ENCODE measurements at regions not wholly inside any gene's neighbourhood (a gene's known extent, or its start where the extent isn't known, plus 50 kb on each side); places are given as distances from the start of the nearest gene placed in this dataset.
"Not testable (repeated sequence)": the region's sequence is repeated elsewhere in the genome, so short reads cannot be mapped to it uniquely, and the experiment has no call there.

DNA sequence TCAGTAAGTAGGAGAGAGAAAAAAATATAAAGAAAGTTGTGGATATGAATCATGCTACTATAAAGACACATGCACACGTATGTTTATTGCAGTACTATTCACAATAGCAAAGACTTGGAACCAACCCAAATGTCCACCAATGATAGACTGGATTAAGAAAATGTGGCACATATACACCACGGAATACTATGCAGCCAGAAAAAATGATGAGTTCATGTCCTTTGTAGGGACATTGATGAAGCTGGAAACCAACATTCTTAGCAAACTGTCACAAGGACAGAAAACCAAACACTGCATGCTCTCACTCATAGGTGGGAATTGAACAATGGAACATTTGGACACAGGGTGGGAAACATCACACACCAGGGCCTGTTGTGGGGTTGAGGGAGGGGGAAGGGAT lies 200.3 kb upstream of the IVNS1ABP start:
- DNase-seq (ENCODE audit: low read depth in 3 of 3, low spot score in 2 of 3) = not testable (repeated sequence)

GRCh38 chr1:185515696-185516095 lies 198.7 kb upstream of the IVNS1ABP start:
- DNase-seq (ENCODE audit: low read depth in 3 of 3, low spot score in 2 of 3) = no peak

- DNase-seq (ENCODE audit: low read depth in 3 of 3, low spot score in 2 of 3) = no peak
These were observed 197.3 kb upstream of the IVNS1ABP start for GRCh38 chr1:185514311-185514710.

DNA sequence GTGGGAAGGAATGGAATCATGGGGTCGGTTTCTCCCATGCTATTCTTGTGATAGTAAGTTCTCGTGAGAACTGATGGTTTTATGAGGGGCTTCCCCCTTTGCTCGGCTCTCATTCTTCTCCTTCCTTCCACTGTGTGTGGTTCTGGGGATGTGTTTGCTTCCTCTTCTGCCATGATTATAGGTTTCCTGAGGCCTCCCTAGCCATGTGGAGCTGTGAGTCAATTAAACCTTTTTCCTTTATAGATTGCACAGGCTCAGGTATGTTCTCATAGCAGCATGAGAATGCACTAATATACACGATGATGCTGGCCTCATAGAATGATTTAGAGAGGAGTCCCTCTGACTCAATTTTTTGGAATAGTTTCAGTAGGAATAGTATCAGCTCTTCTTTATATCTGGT lies 195.4 kb upstream of the IVNS1ABP start:
- no peak for DNase-seq (ENCODE audit: low read depth in 3 of 3, low spot score in 2 of 3)

- DNase-seq (ENCODE audit: low read depth in 3 of 3, low spot score in 2 of 3) = no peak
These were observed 184.1 kb upstream of the IVNS1ABP start for GRCh38 chr1:185501099-185501498.

DNA sequence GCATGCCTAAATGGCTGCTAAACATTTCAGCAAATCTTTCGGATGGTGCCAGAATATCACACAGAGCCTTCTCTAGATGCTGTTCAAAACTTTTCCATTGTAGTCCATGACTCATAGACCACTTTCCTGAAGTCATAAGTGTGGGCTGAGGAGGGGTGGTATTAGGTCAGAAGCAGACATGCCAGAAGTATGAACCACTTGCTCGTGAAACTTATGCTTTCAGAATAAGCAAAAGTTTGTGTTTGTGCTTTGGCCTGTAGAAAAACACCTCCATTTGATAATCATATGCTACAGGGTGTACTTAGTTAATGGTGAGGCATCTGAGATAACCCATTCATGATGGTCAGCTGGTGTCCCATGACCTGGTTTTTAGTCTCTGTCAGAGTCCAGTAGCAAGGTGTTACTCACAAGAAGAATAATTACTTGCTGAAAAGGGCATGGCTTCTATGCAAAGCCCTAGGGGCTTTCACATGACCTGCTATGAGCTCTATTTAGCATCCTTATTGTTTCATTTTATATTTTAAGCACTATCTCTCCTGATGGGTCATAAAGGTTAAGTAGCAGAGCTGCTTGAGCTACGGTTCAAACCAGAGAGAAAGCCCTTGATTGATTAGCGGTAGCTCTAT lies 183.1 kb upstream of the IVNS1ABP start:
- DNase-seq (ENCODE audit: low read depth in 3 of 3, low spot score in 2 of 3) = no peak

DNA sequence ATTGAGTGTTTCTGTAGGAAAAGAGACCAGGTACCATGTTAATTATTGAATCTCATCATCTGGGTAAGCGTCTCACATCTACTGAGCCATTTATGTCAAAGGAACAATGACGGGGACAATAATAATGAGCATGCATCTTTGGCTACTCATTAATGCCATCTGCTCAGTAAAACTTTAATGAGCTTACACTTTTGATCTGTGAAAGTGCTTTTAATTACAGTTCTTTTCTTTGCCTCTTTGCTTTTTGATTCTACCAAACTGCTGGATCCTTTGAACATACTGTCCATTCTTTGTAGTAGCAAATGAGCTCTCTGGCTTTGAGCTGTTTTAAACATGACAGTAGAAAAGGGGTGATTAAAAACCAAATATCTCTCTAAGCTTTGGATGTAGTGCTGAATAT lies 181.2 kb upstream of the IVNS1ABP start:
- no peak for DNase-seq (ENCODE audit: low read depth in 3 of 3, low spot score in 2 of 3)

DNA sequence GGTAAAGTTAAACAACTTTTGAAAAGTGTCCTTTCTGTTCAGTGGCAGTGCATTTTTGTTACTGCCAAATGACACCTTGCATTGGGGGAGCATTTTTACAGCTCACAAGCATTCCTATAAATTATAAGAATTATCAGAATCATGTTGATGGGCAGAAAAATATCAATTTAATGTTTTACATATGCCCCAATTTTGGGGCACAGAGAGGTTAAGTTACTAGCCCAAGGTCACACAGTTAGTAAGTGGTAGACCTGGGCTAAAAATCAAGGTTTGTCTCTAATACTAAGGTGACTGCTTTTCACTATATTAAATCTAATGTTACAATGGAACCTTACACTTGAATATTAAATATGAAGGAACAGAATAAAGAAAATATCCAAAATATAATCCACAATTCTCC lies 180.1 kb upstream of the IVNS1ABP start:
- DNase-seq (ENCODE audit: low read depth in 3 of 3, low spot score in 2 of 3) = no peak

GRCh38 chr1:185495898-185496297 lies 178.9 kb upstream of the IVNS1ABP start:
- no peak for DNase-seq (ENCODE audit: low read depth in 3 of 3, low spot score in 2 of 3)

DNA sequence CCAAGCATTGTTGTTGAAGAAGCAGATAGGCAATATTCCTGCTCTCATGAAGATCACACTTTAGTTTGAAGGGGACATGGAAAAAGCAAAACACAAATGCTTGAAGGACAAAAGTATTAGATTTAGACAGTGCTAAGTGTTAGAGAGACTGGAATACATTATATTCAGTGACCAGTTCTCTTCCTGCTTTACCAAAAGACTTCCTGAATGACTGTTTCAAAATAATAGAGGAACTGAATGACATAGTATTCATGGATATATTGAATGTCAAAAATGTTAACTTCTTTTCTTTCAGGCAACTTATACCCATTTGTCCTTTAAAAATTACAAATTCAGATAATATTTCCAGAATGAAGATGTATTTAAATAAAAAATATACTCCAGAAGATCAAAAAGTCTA lies 178.0 kb upstream of the IVNS1ABP start:
- no peak for DNase-seq (ENCODE audit: low read depth in 3 of 3, low spot score in 2 of 3)

- no peak for DNase-seq (ENCODE audit: low read depth in 3 of 3, low spot score in 2 of 3)
These were observed 175.2 kb upstream of the IVNS1ABP start for GRCh38 chr1:185492089-185492825.

- DNase-seq (ENCODE audit: low read depth in 3 of 3, low spot score in 2 of 3) = no peak
These were observed 174.6 kb upstream of the IVNS1ABP start for GRCh38 chr1:185491604-185492003.

GRCh38 chr1:185490924-185491323 lies 173.9 kb upstream of the IVNS1ABP start:
- no peak for DNase-seq (ENCODE audit: low read depth in 3 of 3, low spot score in 2 of 3)

- no peak for DNase-seq (ENCODE audit: low read depth in 3 of 3, low spot score in 2 of 3)
These were observed 172.4 kb upstream of the IVNS1ABP start for GRCh38 chr1:185489406-185489805.

DNA sequence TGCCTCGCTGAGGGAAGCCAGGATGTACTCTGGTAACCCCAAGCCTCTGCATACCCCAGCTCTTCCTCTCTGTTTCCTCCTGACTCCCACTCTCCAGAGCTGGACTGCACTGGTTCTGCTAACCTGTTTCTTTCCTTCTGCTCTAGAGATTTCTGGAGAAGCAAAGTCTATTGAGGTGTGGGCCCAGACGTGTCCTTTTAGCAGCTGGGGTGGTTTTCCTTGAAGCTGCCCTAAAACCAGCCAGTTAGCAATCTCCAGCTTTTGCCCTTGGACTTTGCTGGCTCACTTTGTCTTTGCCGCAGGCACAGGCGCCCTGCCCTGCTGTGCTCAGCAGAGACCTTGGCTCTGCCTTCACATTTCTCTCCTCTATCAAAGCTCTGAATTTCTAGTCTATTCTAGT lies 171.8 kb upstream of the IVNS1ABP start:
- no peak for DNase-seq (ENCODE audit: low read depth in 3 of 3, low spot score in 2 of 3)

- DNase-seq (ENCODE audit: low read depth in 3 of 3, low spot score in 2 of 3) = no peak
These were observed 170.9 kb upstream of the IVNS1ABP start for GRCh38 chr1:185487936-185488335.

DNA sequence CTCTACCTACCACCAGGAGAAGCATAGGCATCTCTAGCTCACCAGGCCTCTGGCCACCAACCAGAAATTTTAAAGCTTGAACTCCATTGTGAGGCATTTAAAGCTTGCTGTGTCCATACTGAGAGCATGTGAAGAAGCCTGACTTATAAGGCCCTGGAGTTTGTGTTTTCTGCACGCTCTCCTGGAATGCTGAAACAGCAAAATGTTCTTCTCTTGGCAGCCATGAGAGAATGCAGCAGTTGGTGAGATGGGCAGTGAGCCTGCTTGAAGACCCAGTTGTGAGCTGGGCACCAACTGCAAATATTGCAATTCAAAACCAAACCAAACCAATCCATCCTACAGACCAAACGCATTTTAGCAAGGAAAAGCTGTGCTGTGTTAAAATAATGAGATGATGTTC lies 170.0 kb upstream of the IVNS1ABP start:
- DNase-seq (ENCODE audit: low read depth in 3 of 3, low spot score in 2 of 3) = no peak

DNA sequence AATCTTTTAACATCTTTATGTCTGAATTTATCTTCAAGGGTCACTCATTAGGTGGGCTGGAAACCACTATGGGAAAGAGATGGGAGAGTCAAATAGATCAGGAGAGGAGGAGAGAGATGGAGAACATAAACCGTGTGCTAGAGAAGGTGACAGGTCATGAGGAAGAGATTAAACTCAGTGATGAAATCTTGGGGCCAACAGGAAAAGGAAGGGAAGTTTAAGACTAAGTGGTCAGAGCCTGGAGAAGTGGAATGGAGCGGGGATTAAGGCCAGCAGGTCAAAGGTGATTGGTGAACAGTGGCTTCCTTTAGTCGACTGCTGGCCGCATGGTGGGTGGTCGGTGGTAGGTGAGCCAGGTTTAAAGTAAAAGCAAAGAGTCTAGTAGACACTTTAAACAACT lies 169.3 kb upstream of the IVNS1ABP start:
- DNase-seq (ENCODE audit: low read depth in 3 of 3, low spot score in 2 of 3) = no peak

GRCh38 chr1:185483664-185484450 lies 166.8 kb upstream of the IVNS1ABP start:
- no peak for DNase-seq (ENCODE audit: low read depth in 3 of 3, low spot score in 2 of 3)

DNA sequence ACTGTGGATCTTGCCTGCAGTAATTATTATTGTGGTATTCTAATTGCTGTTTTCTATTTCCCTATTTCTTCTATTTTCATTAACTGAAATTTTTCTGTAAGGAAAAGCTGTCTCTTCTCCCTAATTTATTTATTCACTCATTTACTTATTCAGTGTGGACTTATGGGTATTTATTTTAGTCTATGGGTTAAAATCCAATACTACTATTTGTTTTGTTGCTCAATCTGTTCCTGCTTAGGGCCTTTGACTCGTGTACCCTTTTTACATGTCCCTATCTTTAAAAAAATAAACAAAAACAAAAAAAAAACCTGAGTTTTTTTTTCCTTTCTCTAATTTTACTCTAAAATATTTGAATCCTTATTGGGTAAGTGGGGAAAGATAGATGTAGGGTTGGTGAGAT lies 166.2 kb upstream of the IVNS1ABP start:
- no peak for DNase-seq (ENCODE audit: low read depth in 3 of 3, low spot score in 2 of 3)

DNA sequence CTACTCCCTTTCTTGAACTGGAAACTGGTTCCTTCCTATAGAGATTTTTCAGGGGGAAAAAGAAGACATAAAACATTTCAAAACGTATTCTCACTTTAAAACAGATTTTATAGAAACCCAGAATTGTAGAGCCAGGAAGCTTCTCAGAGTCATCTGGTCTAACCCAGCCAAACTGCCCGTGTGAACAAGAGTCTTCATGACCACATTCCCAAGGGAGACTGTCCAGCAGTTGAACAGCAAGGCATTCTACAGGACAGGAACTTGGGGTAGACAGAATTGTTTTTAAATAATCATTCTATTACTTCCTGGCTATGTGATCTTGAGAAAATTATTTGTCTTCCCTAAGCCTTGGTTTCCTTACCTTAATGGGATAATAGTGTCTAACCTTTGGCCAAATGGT lies 163.5 kb upstream of the IVNS1ABP start:
- no peak for DNase-seq (ENCODE audit: low read depth in 3 of 3, low spot score in 2 of 3)

DNA sequence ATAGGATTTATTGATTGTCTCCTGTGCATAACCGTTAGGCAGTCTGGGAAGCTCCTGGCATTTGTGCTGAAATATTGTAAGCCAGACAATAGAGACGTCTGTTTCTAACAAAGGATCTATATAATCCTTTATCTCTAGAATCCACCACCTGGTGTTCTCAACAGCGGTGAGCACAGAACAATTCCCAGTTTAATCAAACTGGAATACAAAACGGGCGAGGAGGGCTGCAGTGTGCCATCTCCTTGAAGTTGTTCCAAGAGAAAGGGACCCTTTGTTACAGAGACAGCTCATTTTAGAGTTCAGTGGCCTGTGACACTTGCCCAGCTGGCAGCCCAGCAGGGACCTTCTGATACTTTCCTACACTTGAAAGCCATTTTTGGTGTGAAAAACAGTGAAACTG lies 162.8 kb upstream of the IVNS1ABP start:
- no peak for DNase-seq (ENCODE audit: low read depth in 3 of 3, low spot score in 2 of 3)

Measured in right renal cortex interstitium (tissue), 3 donors.